Esophagus mucosa (tissue), 1 donor: ENCODE measurements at regions not wholly inside any gene's neighbourhood (a gene's known extent, or its start where the extent isn't known, plus 50 kb on each side); places are given as distances from the start of the nearest gene placed in this dataset.

Source experiments
- ATAC-seq: fragments of 200-7000 bp; cut with Tn5 transposase; one replicate; pipeline ENCODE4 v1.9.1; 2020
- donor health status: DM: yes; HTN: yes; CAD: no.

DNA sequence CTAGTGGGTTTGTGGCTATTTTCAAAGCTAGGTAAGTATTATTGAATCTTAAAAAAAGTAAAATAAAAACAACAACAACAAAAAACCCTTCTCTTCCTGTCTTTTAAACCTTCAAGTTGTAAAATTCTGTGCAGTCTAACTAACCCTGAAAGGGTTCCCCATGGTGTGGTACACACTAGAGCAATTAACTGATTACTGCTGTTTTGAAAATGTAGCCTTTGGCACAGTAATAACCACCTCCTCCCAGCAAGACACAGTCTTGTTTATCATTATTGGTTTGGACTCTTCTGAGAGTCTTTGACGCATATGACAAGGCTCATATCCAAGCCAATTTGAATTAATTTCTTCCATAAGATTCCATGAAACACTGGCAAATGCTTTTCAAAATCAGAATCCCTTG is 2184.6 kb upstream of the PIK3C3 start:
- no peak for ATAC-seq

DNA sequence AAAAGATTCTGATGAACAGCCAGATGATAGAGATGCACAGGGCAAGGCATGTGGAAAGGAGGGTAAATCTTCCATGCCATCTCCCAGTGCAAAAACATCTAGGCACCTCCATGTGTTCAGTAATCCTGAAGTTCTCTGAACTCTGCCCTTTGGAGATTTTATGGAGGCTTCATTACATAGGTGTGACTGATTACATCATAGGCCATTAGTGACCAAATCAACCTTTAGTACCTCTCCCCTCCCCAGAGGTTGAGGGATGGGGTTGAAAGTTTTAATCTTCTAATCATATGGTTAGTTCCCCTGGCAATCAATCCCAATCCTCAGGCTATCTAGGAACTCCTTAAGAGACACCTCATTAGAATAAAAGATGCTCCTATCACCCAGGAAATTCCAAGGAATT is 2190.2 kb upstream of the PIK3C3 start:
- ATAC-seq: no peak

DNA sequence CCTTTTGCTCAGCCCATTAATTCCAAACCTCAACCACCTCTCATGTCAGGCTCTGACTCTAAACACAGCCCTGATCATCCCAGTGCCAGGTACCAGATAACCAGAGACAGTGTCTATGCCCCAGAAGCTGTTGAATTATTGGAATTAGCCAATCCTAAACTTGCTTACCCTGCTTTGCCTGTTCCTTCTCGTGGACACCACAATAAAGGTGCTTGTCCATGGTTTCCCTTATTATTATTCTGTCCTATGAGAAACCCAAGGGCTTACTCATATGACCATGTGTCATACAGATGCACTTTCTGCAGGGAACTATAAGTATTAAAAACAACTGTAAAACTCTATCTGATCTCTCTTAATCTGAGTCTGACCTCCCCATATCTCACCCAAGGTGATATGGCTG is 2193.8 kb upstream of the PIK3C3 start:
- ATAC-seq: peak; percentile 98

DNA sequence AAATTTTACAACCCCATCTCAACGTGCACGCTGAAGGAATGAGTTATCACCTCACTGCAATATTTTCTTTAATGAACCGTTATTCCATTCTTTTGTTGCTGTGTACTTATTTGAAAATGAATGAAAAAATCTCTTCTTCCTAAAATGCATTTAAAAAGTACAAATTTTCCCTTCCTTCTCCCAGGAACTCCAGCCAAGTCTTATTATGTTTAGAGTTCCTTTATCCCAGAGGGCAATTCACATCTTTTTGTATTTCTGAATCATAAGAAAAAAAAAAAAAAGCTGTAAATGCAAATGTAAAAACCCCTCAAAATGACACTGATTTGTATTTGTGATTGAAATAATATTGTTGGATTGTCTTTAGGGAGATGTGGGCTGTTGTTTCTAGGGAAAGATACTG is 2194.3 kb upstream of the CELF4 start:
- no peak for ATAC-seq

DNA sequence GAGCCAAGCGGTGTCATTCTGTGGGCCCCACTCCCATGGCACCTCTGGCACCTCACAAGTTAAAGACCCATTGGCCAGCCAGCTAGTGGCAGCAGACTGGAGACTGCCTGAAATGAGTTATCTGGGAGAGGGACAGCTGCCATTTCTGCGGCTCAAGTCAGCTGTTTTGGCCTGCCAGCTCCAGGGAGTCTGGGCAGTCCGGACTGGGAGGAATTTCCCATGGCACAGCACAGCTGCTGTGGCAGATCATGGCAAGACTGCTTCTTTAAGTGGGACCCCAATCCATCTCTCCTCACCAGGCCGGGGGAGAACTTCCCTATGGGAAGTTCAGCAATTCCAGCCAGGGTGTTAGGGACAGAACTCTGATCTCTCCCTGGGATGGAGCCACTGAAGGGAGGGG is 2187.6 kb upstream of the CELF4 start:
- no peak for ATAC-seq

DNA sequence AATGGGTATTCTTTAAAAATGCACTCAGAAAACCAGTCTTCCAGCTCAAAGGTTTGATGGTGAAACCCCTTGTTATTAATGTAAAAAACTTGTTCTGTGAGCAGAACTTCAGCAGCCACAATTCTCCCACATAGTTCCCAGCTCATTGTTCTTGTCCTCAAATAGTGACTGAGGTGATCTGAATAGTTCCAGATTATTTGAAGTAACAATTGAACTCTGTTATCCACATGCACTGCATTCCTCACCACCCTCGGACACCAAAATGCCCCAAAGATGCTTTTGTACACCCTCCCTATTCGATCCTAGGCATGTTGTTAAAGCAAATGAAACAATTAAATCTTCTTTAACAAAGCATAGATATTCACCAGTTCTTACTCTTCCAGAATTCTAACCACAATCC is 2186.8 kb upstream of the CELF4 start:
- ATAC-seq: no peak

DNA sequence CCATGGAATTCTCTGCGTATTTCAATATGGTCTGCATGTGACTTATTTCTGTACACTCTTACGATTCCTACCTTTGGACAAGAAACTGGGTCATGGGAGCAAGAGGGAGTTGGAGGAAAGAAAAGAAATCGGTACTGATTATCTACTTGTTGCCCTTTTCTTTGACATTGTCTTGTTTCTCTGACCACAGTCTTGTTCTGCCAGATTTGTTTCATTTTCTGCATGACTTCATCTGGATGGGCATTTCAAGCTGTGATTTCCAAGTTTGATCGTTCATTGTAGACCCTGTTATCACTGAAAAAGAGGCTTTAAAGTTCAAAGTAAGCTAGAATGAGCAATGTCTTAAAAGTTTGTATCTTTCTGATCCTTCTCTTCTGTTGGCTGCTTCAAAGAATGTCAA is 2186.3 kb upstream of the CELF4 start:
- no peak for ATAC-seq

DNA sequence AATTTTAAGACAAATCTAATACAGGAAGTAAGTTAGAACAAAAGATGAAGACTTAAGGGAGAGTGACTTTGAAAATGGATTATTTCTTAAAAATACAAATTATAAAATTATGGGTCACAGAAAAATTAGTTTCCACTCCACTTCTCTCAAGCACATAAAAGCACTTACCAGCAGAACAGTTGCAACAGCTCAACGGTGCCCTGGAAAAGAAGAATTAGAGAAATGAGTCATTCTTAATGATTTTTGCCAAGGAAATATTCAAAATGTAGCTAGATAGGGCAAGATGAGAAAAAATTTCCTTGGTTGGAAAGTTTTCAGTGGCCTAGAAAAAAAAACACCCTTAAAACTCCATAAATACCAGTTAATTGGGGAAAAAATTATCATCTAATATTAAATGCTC is 2185.6 kb upstream of the CELF4 start:
- ATAC-seq: no peak

DNA sequence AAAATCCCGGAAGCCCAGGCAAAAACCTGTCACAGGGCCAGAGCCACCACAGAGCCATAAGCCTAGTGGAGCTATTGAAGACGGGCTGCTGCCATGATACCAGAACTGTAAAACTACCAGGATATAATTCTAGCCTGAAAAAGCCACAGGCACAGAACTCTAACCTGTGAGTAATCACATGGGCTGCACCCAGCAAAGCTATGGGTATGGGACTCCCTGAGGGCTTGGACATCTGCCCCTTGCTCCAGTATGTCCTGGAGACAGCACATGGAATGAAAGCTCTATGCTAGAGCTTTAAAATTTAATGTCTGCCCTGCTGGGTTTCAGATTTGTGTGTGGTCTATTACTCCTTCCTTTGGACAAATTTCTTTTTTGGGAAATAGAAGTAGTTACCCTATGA is 2183.6 kb upstream of the CELF4 start:
- ATAC-seq: no peak

DNA sequence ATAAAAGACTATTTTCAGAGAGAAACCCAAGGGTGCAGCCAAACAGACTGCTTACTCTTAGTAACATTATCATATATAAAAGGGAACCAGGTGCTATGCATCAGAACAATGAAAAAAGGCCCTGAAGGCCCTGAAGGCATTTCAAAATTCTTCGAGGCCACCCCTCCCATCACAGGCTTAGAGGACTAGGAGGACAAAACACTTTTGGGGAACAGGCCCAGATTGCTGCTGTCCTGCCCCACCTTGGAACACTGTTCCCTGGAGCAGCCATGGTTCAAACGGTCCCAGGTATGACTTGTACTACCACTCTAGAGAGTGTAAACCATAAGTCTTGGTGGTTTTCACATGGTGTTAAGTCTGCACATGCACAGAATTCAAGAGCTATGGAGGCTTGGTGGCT is 2183.1 kb upstream of the CELF4 start:
- no peak for ATAC-seq

DNA sequence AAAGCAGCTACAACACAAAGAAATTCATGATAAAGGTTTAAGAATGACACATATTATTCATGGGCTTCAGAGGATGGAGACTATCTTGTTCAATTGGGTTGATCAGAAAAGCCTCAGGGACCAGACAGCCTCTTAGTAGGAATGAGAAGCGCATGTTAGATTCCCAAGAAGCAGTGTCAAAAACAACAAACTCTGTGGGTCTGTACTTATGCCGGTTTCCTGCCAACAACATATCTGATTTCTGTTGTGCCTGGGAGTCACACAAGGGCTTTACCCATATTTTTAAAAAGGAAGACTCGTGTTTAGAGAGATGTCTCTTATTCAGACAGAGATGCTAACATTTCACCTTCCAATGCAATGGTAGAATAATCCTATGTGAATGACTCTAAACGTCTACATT is 2180.6 kb upstream of the CELF4 start:
- ATAC-seq: no peak

DNA sequence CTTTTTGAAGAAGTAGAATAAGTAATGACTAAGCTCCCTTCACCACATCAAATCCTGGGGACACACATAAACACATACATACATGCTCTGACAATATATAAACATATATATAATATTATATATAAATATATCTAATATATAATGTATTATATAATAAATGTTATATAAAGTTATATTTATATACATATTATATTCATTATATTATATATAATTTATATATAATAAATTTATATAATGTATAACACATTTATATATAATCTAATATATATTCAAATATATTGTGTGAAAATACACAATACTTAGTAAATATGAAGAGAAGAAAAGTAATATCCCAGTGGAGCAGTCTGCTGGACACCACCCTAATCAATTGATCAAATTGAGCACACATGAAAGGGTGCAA is 2177.9 kb upstream of the CELF4 start:
- ATAC-seq: no peak

DNA sequence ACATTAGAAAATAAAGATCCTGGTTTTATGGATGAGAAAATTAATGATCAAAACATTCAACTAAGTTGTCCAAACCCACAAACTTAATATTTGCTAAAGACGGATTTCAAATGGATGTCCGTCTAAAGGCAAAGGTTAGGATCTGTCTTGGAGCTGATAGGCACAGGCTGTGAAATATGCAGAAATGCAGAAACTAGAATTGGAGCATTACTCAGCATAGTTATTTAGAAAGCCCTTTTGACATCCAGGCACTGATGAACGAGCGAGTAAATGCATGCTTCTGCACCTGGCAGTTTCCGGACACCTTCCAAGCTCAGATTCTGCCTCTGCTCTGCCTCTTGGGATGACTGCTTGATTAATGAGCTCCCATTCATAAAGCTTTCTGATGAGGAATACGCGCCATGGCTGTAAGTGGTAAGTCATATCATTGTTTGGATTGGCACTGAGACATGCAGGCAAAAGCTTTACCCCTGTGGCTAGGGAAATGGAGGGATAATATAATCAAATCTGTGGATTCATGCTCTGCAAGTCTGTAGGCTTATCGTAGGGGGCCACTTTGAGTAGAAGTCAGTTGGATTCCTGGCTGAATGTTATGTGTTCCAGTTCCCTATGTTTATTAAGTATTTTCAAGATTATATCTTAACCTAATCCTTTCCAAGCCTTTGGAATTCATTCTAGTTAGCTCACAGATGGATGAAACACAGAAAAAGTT is 2176.3 kb upstream of the CELF4 start:
- ATAC-seq: peak; percentile 92

DNA sequence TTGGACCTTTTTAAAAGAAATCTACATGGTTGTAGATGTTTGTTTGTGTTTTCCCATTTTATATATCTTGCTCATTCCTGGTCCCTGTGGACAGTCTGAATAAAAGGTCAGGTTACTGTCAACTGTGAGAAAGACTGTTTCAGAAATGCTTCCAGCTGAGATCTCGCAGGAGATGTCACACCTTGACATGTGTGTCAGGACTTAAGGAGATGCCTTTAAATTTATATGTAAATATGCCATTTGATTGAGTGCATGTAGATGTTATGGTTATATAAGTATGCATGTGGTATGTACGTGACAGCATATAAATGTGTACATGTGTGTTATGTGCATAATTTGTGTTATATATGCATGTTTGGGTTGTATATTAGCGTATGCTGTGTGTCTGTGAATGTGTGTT is 2172.3 kb upstream of the CELF4 start:
- ATAC-seq: no peak

DNA sequence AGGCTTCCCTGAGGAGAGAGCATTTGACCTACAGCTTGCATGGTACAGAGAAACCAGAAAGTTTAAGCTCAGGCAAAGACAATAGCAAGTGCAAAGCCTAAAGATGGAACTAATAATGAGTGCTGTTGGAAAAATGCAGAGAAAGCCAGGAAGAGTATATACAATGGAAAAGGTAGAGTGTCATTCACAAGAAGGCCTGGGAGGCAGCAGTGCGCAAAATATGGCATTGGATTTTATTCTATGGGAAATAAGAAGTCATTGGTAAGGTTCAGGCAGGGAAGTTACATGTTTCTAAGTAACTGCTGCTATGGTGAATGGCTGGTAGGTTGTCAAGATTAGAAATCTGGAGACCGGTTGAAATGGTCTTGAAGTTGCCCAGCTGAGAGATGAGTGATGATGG is 2167.3 kb upstream of the CELF4 start:
- no peak for ATAC-seq

DNA sequence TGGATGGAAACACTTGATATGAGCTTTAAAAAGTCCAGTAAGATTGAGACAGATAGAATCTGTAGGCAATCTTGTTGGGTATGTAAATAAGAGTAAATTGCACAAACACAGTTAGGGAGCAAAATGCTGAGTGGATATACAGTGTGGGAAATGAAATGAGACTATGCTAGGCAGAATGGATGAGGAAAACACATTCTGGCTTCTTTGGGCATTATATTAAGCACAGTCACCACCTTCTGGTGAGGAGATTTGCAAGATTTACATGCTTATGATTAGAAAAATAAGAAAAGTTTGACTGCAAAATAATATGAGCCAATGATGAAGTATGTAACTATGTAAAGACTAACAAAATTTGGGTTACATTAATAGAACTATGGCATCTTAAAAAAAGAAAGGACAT is 2165.0 kb upstream of the CELF4 start:
- no peak for ATAC-seq

DNA sequence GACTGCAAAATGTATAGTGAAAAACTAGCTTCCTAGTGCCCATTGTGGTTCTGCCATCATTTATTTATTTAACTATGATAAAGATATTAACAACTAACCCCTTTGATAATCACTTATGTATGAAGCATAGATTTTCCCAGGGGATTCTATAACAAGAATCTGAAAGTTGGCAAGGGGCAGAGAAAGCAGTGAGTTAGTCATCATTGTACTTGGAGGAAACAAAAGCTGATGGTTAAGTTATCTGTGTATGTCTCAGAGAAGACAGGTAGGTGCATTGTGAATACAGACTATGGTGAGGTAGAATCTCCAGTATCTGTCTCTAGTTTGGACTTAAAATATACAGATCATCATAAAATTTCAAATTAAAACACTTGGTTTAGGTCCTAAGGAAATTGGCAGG is 2159.1 kb upstream of the CELF4 start:
- ATAC-seq: no peak

DNA sequence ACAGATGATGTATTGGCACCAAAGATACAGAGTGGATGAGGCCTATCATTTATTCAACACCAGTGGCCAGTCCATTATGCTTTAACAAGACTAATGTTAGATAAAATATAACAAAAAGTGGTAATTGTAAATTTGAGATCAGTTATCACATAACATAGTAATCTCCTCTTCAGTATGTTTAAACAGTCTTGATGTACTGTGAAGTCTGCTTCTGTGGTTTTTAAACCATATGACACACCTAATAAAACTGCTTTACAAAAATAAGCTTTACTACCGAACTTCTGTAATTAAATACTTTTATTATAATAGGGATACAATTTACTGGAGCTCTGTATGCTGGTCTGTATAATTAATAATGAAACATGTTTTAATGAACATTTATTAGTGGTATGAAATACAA is 2156.1 kb upstream of the CELF4 start:
- ATAC-seq: no peak

DNA sequence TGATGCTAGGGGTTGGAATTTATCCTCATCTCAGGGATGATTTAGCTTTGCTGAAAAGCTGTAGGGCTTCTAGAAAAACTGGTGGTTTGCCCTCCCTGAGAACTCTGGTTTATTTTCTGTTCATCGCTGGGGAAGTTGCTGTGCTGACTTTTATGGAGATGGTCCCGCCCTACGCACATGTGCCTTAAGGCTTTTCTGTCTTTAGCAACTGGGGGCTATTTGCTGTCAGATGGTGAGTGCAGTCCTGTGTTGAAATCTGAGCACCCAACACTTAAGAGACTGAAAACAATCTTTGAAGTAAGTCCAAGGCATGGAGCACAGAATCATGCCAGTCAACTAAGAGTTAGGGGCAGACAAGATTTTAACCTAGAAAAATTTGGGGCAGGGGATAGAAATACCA is 2148.4 kb upstream of the CELF4 start:
- ATAC-seq: no peak

DNA sequence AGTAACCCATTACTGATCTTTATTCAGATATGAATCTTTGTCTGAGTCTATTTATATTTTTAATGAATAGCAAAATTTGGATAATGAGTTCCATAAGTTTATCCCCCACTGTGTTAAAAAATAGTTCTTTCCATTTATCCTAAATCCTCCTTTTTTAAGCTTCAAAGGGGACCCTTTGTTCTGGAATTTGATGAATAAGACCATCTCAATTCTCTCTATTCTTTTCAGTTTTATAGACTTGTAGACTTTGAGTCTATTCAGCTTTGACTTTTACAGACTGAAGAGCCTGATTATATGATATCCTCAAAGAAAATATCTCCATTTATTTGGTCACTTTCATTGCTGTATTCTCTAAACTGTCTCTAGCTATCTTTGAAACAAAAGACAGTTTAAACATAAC is 2146.1 kb upstream of the CELF4 start:
- no peak for ATAC-seq

DNA sequence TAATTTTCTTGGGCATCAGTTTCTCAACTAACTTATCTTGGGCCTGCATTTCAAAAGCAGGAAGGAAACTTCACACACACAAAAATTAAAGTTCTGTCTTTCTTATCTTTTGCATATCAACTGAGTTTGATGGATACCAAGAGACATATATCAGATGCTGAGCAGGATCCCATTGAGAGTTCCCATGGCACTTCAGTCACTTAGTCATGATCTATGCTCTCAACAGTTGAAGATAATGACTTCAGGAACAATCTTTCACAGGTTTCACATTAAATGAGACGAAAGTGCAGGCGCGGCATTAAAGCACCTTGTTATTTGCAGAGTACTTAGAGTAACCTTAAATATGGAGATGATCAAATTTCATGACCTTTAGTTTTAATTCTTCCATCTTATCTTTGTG is 2139.8 kb upstream of the CELF4 start:
- no peak for ATAC-seq

DNA sequence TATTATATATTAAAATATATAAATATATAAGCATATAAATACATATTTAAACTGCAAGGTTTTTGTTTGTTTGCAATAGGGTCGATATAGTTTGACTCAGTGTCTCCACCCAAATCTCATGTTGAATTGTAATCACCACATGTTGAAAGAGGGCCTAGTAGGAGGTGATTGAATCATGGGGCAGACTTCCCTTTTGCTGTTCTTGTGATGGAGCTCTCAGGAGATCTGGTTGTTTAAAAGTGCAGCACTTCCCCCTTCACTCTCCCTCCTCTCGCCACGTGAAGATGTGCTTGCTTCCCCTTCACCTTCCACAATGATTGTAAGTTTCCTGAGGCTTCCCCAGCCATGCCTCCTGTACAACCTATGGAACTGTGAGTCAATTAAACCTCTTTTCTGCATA is 2137.3 kb upstream of the CELF4 start:
- no peak for ATAC-seq

DNA sequence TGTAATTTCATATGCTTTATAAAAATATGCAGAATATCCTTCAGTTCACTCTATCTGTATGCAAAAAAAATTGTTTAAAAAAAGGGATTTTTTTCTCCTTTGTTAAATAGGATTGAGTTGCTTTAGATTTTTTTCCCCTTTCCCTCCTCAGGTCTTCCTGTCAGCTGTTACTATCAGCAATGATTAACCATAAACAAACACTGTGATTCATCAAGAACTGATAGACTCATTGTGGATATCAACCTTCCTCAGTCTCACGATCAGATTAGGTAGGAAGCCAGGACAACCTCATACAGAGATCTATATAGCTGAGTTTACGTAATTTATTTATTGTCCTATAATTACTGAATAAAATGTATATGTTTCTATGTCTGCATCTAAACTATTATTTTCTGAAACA is 2136.2 kb upstream of the CELF4 start:
- ATAC-seq: no peak

DNA sequence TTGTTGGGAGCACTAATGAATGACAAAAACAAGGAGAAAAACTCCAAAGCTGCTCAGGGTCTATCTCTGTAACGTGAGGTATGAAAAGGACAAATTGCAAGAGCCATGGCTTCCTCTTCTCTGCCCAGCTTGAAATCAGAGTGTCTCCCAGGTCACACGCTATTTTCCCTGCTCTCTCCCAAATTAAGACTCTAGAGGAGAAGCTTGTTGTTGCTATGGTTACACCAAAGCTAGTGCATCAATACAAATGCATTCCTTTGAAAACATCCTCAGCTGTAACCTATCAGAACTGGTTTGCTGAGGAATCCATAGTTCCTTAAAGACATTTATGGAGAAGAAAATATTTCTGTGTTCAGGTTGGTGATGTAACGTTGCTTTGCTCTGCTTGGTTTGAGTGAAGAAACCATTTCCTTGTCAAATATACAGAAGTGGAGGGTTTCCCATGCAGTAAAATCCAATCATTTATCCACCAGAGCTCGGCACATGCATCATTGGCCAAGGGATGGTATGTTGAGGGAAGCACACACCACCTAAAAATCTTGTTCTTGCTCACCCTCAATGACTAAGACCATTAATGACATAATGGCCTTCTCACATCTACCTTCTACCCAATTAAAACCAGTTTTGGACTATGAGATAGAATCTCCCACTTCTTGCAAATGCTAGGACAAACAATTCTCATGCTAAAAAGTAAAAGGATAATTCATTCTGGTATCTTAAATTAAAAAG is 2135.6 kb upstream of the CELF4 start:
- ATAC-seq: no peak
